ENCODE measurements at regions not wholly inside any gene's neighbourhood (a gene's known extent, or its start where the extent isn't known, plus 50 kb on each side); places are given as distances from the start of the nearest gene placed in this dataset.

GRCh38 chrX:22788221-22788620 is 211.5 kb upstream of the DDX53 start:
- Histone ChIP-seq H3K4me3 (no peak overlapping the region), H3K4me1 (ENCODE audit: control insufficient read depth, insufficient read depth, low read length) (no peaks in the 10 kb centered on the region), H3K27ac (ENCODE audit: control insufficient read depth, insufficient read depth) (no peak overlapping the region), H3K4me2 (ENCODE audit: control insufficient read depth, insufficient read depth) (no peak overlapping the region), H3K79me2 (ENCODE audit: control insufficient read depth, insufficient read depth, low read length) (no peaks in the 10 kb centered on the region), H3K9me3 (replicated peaks; ENCODE audit: control insufficient read depth, insufficient read depth, low read length) (no peaks in the 10 kb centered on the region), H3K27me3 (replicated peaks in 1 of 2; ENCODE audit: control insufficient read depth in 2 of 2, insufficient read depth in 2 of 2, low read length in 1 of 2) (no peaks in the 10 kb centered on the region), H3K36me3 (ENCODE audit: control insufficient read depth in 2 of 2, insufficient read depth in 2 of 2, low read length in 1 of 2) (no peaks in the 10 kb centered on the region), H2AFZ (ENCODE audit: control insufficient read depth, low read depth, low read length) (no peak overlapping the region), H4K20me1 (ENCODE audit: control insufficient read depth, insufficient read depth) (no peaks in the 10 kb centered on the region), H3K9ac (ENCODE audit: control insufficient read depth, insufficient read depth, low read length) (no peak overlapping the region)
- WGBS (ENCODE audit: insufficient coverage, insufficient replicate concordance, low lambda C conversion rate, missing lambda C conversion rate), result 32% methylated on average over 2 of the region's 2 CpGs
- DNase-seq (ENCODE audit: low read depth, low spot score), result no peak
- in situ Hi-C loops (cut with MboI) (no loop called here), intact Hi-C loops (cut with micrococcal nuclease; ENCODE audit: unreplicated experiment) (no loop called here)
- TF ChIP-seq CEBPZ (IDR thresholded peaks at IDR 0.05; ENCODE audit: low read depth, low read length), result no peak
- TF ChIP-seq USF2 (IDR thresholded peaks at IDR 0.05; ENCODE audit: borderline replicate concordance, low read depth, low read length), result no peak
- no peak for TF ChIP-seq MXI1 (IDR thresholded peaks at IDR 0.05; ENCODE audit: low read depth, low read length)
- TF ChIP-seq TCF3 (IDR thresholded peaks at IDR 0.05; ENCODE audit: borderline replicate concordance, insufficient read depth, low read depth, low read length), result no peak
- no peak for TF ChIP-seq ATF2 (IDR thresholded peaks at IDR 0.05; ENCODE audit: low read length)
- no peak for TF ChIP-seq CEBPB (IDR thresholded peaks at IDR 0.05; ENCODE audit: borderline replicate concordance in 1 of 2, low read depth in 2 of 2, low read length in 2 of 2)
- CTCF ChIA-PET, result no interaction called here
- SMC1A ChIA-PET (ENCODE audit: uncharacterized antibody, unreplicated experiment), result no interaction called here
- FAIRE-seq, result no peak
- no TSS peak for BruUV-seq (replicated peaks)
- no peak for ATAC-seq
- RAD21 ChIA-PET (ENCODE audit: unreplicated experiment), result no interaction called here
- POLR2A ChIA-PET, result no interaction called here
